ENCODE measurements at regions not wholly inside any gene's neighbourhood (a gene's known extent, or its start where the extent isn't known, plus 50 kb on each side); places are given as distances from the start of the nearest gene placed in this dataset.

- DNase-seq (ENCODE audit: low spot score in 2 of 2), result no peak
- no peak overlapping the region for H3K4me3 ChIP-seq
- TF ChIP-seq CTCF (IDR thresholded peaks at IDR 0.05), result no peak
- H3K4me1 ChIP-seq, result no peaks in the 10 kb centered on the region
- intact Hi-C loops (cut with DNase I), result no loop called here
- no peaks in the 10 kb centered on the region for H3K9me3 ChIP-seq
- H3K27me3 ChIP-seq, result no peaks in the 10 kb centered on the region
- no peaks in the 10 kb centered on the region for H3K36me3 ChIP-seq
- no peak overlapping the region for H3K27ac ChIP-seq
Observed at GRCh38 chr13:70694996-70695715, 586.9 kb upstream of the KLHL1 start.

- intact Hi-C loops (cut with DNase I), result no loop called here
- no peak for TF ChIP-seq CTCF (IDR thresholded peaks at IDR 0.05)
- H3K4me1 ChIP-seq, result no peaks in the 10 kb centered on the region
Observed at GRCh38 chr13:70668983-70669382, 560.7 kb upstream of the KLHL1 start.

GRCh38 chr13:70668293-70668692 is 560.0 kb upstream of the KLHL1 start:
- H3K27ac ChIP-seq, result no peak overlapping the region
- H3K36me3 ChIP-seq, result no peaks in the 10 kb centered on the region
- no peaks in the 10 kb centered on the region for H3K9me3 ChIP-seq
- H3K4me1 ChIP-seq, result no peaks in the 10 kb centered on the region
- H3K4me3 ChIP-seq, result no peak overlapping the region
- no peak for DNase-seq (ENCODE audit: low spot score in 2 of 2)
- H3K27me3 ChIP-seq, result no peaks in the 10 kb centered on the region
- intact Hi-C loops (cut with DNase I), result no loop called here
- TF ChIP-seq CTCF (IDR thresholded peaks at IDR 0.05), result no peak

More at GRCh38 chr13:70668983-70669382, 560.7 kb upstream of the KLHL1 start:
- Histone ChIP-seq H3K9me3 (no peaks in the 10 kb centered on the region), H3K27me3 (no peaks in the 10 kb centered on the region), H3K4me3 (no peak overlapping the region), H3K36me3 (no peaks in the 10 kb centered on the region), H3K27ac (no peak overlapping the region)
- no peak for DNase-seq (ENCODE audit: low spot score in 2 of 2)

- no peak for TF ChIP-seq CTCF (IDR thresholded peaks at IDR 0.05)
- H3K9me3 ChIP-seq, result no peaks in the 10 kb centered on the region
- intact Hi-C loops (cut with DNase I), result no loop called here
- no peaks in the 10 kb centered on the region for H3K36me3 ChIP-seq
- no peak for DNase-seq (ENCODE audit: low spot score in 2 of 2)
- H3K27ac ChIP-seq, result no peak overlapping the region
- no peaks in the 10 kb centered on the region for H3K4me1 ChIP-seq
- H3K27me3 ChIP-seq, result no peaks in the 10 kb centered on the region
- H3K4me3 ChIP-seq, result no peak overlapping the region
Observed at GRCh38 chr13:70666883-70667556, 558.8 kb upstream of the KLHL1 start.

GRCh38 chr13:70662231-70662940 is 554.1 kb upstream of the KLHL1 start:
- H3K36me3 ChIP-seq, result no peaks in the 10 kb centered on the region
- H3K27ac ChIP-seq, result no peak overlapping the region
- H3K27me3 ChIP-seq, result no peaks in the 10 kb centered on the region
- H3K4me3 ChIP-seq, result no peak overlapping the region
- no peak for DNase-seq (ENCODE audit: low spot score in 2 of 2)
- intact Hi-C loops (cut with DNase I), result no loop called here
- no peak for TF ChIP-seq CTCF (IDR thresholded peaks at IDR 0.05)
- no peaks in the 10 kb centered on the region for H3K4me1 ChIP-seq
- H3K9me3 ChIP-seq, result no peaks in the 10 kb centered on the region

Measured in ascending aorta (tissue), 2 donors.